Gastrocnemius medialis (tissue), 4 donors: ENCODE measurements at regions not wholly inside any gene's neighbourhood (a gene's known extent, or its start where the extent isn't known, plus 50 kb on each side); places are given as distances from the start of the nearest gene placed in this dataset.

Experiments used
- CTCF ChIP-seq, 5 experiments: fragments of 450-650 bp in 3 of 5; fragments of 200-600 bp in 2 of 5; sonication (generic) in 2 of 5; IDR thresholded peaks in 4 of 5; conservative IDR thresholded peaks in 1 of 5; 1 replicate in 4 of 5; 2 replicates in 1 of 5; pipeline ENCODE4 v1.5.1; 2016 to 2019; ENCODE audit warnings: antibody characterized with exemption in 5 of 5, mild to moderate bottlenecking in 3 of 5, moderate library complexity in 3 of 5
- POLR2A ChIP-seq, 2 donors: fragments of 450-650 bp; IDR thresholded peaks; one replicate each; pipeline ENCODE4 v1.6.1; 2017; ENCODE audit warnings: antibody characterized with exemption in 2 of 2, mild to moderate bottlenecking in 2 of 2, moderate library complexity in 2 of 2

- TF ChIP-seq CTCF (IDR thresholded peaks at IDR 0.05 in 4 of 5, conservative IDR thresholded peaks at IDR 0.05 in 1 of 5): no peak
- TF ChIP-seq POLR2A (IDR thresholded peaks at IDR 0.05): no peak
These were observed 668.0 kb upstream of the FAM98A start for GRCh38 chr2:34266908-34267697.
